GM12864 (cell line): ENCODE measurements at regions not wholly inside any gene's neighbourhood (a gene's known extent, or its start where the extent isn't known, plus 50 kb on each side); places are given as distances from the start of the nearest gene placed in this dataset.

ENCODE experiments used
- DNase-seq: peaks from one replicate; pipeline ENCODE4 v3.0.0-alpha.2; 2011; ENCODE audit warnings: low read depth
- H3K4me3 ChIP-seq: 2 replicates; pipeline ENCODE4 v1.5.1; 2011; ENCODE audit warnings: mild to moderate bottlenecking, low read depth, low read length, control low read depth
- TF ChIP-seq, protein P1 (sequence below): IDR thresholded peaks from 2 replicates; pipeline ENCODE4 v1.5.1; 2011; ENCODE audit warnings: low read depth, mild to moderate bottlenecking, moderate library complexity, low read length, control low read depth, inconsistent platforms; ENCODE audit errors: missing control alignments

- TF ChIP-seq, protein P1, sequence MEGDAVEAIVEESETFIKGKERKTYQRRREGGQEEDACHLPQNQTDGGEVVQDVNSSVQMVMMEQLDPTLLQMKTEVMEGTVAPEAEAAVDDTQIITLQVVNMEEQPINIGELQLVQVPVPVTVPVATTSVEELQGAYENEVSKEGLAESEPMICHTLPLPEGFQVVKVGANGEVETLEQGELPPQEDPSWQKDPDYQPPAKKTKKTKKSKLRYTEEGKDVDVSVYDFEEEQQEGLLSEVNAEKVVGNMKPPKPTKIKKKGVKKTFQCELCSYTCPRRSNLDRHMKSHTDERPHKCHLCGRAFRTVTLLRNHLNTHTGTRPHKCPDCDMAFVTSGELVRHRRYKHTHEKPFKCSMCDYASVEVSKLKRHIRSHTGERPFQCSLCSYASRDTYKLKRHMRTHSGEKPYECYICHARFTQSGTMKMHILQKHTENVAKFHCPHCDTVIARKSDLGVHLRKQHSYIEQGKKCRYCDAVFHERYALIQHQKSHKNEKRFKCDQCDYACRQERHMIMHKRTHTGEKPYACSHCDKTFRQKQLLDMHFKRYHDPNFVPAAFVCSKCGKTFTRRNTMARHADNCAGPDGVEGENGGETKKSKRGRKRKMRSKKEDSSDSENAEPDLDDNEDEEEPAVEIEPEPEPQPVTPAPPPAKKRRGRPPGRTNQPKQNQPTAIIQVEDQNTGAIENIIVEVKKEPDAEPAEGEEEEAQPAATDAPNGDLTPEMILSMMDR: no peak
- no peak for DNase-seq
- no peak overlapping the region for H3K4me3 ChIP-seq
Measured at GRCh38 chr2:128368437-128369107, 49.9 kb upstream of the HS6ST1 start.

DNA sequence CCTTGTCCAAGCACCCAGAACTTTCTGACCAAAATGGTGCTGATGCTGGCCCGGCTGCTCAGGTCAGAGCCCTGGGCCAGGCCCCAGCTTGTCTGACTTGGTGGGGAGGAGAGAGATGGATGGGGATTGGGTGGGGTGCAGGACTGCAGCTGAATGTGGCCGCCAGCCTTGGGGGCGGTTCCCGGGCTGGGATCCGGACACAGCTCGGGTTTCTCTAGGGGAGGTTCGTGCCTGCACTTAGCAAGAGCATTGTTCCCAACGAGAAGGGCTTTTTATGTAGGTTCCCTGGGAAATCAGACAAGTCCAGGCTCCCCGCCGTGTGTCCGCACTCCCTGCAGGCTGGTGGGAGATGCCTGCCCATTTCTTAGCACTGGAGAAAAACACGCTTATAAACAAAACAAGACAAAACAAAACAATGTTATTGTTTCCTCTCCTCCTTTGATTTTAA, 50.5 kb upstream of the HS6ST1 start:
- H3K4me3 ChIP-seq: no peak overlapping the region
- TF ChIP-seq, protein P1: no peak
- no peak for DNase-seq

DNA sequence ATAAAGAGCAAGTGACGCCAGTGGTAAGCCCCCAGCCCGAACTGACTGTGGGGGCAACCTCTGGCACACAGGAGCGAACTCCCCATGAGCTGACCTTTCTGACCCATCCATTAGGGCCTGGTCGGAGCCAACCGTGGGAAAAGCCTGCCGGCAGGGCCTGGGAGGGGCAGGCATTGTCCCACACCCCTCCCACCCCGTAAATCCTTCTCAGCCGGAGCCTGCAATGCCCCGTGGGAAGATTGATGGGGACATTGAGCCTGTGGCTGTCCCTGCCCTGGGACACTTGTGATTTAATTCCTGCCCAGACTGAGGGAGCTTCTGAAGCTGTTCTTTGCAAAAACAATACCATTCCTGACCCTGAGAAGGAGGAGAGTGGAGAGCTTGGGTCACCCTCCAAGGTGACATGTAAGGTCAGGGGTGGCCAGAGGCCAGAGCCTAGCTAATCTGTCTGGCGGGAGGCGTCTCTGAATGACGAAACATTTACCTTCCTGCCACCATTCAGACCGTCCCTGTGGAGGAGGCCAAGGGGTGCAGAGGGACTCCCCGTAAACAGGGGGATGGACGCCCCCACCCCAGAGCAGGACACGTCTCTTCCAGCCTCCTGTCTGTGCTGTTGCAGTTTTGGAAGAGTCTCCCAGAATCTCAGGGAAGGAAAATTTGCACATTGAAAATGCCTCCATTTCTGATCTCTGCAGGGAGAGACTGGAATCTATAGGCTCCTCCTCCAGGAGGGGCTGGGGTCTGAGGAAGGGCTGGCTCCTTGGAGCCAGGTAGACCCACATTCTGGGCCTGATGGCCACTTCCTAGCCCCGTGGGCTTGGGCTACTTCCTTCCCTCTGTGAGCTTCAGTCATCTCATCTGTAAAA, 51.2 kb upstream of the HS6ST1 start:
- no peak overlapping the region for H3K4me3 ChIP-seq
- DNase-seq: no peak
- TF ChIP-seq, protein P1: no peak

DNA sequence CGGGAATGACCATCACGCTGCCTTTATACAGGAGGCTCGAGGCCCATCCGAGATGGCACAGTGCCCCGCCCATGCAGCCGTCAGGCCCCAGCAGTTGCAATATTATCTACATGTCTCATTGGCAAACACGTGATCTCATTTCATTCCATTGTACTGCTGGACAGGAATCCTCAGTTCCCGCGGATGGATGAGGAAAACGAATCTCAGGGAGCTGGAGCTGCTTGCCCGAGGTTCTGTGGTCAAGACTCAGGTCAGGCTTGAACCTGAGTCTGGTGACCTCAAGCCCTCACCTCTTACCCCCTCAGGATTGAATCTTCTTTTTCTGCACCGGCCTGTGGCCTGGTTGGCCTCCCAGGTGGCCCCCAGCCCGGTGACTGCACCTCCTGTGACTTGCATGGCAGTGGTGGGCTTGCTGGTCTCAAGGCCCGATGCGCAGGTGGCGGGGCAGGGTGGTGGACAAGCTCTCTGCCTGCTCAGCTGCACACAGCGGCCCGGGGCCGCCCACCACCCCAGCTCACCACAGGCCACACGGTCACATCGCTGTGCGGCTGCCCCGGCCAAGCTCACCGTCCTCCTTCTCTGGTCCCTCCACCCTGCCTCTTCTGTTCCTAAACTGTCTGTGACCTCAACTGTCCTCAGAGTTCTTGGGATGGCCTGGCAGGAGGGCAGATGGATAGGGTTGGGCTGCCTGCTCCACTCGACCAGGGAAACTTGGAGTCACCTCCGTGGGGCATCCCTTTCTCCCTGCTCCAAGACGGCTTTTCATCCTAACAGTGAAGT, 52.0 kb upstream of the HS6ST1 start:
- TF ChIP-seq, protein P1: no peak
- DNase-seq: no peak
- no peak overlapping the region for H3K4me3 ChIP-seq

DNA sequence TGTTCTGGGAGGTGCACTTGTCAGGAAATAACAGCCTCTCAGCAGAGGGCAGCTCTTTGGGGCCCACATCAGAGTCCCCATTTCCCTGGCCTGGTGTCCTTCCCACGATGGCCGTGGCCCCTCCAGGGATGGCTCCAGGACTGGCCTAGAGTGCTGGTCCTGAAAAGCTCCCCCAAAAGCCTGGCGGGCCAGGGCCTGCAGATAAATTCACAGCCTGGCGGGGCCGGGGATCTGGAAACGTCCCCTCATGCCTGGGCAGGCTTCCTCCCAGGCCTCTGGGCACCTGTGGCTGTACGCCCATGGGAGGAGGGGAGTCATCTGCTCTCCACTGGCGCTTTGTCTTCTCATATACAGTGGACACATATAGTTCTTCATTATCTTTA, 52.6 kb upstream of the HS6ST1 start:
- H3K4me3 ChIP-seq: no peak overlapping the region
- no peak for DNase-seq
- TF ChIP-seq, protein P1: no peak

DNA sequence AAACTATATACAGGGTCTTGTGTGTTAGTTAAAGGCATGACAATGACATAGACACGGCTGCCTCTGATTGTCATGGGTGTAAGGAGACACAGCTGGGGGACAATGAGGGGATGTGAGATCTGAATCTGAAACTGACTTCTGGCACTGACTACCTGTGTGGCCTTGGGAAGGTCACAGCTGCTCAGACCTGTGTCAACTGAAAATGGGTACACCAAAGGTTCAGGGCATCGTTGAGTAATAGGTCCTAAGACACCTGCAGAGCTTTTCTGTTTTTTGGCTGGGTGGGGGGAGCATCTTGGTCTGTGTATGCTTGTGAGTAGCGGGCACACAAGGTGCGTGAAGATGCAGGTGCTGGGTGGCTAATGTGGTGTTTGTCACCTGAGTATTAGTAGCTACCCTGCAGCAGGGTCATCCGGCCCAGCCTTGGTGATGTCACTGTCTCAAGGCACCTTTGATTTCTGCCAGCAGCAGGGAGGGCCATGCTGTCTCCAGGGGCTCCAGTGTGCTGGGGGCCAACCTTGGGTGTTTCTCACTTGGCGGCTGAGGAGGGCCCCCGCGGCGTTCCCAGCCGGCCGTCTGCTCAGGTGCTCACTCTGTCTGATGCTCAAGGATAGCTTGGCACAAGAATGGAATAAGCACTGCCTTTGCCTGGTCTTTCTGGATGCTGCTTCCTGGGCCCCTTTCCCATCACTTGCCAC, 53.1 kb upstream of the HS6ST1 start:
- DNase-seq: peak; percentile 15
- TF ChIP-seq, protein P1: no peak
- no peak overlapping the region for H3K4me3 ChIP-seq
